OCI-LY3 (cell line): ENCODE measurements at regions not wholly inside any gene's neighbourhood (a gene's known extent, or its start where the extent isn't known, plus 50 kb on each side); places are given as distances from the start of the nearest gene placed in this dataset.

Experiments used
- EZH2phosphoT487 ChIP-seq: fragments of 200-600 bp; shearing (Covaris generic); IDR thresholded peaks from 2 replicates; pipeline ENCODE4 v1.6.1; 2018; ENCODE audit warnings: antibody characterized with exemption, mixed run types, low read depth
- TF ChIP-seq, protein P1 (sequence below): fragments of 200-600, 300-600 bp; sonication (generic); IDR thresholded peaks from 2 replicates; pipeline ENCODE4 v1.5.1; 2014; ENCODE audit warnings: antibody characterized with exemption, low read length, low read depth

DNA sequence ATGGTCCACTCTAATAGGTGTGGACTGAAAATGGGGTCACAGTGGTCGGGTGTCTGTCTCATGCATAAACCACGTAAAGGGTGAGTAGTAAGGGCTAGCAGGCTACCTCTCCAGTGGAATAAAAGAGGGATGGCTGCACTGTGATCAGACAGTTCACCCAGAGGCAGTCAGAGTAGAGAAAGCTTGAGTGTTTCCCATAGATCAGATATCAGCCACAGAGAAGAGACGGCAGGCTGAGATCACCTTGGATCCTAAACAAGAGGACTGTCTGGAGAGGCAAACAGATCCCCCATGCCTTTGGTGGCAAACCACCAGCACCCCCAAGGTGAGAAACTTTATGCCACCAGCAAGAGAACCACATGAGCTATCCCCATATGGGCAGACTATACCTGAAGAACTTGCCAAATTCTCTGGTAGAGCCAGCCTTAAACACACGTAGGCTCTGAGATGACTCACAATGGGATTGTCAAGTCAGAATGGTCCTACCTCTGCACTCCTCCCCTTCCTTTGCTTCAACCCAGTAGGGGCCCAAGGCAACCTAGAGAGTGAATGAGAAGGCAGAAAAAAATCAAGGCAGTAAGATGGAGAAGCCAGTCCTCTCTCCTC is 205.2 kb upstream of the MAP3K1 start:
- TF ChIP-seq, protein P1, sequence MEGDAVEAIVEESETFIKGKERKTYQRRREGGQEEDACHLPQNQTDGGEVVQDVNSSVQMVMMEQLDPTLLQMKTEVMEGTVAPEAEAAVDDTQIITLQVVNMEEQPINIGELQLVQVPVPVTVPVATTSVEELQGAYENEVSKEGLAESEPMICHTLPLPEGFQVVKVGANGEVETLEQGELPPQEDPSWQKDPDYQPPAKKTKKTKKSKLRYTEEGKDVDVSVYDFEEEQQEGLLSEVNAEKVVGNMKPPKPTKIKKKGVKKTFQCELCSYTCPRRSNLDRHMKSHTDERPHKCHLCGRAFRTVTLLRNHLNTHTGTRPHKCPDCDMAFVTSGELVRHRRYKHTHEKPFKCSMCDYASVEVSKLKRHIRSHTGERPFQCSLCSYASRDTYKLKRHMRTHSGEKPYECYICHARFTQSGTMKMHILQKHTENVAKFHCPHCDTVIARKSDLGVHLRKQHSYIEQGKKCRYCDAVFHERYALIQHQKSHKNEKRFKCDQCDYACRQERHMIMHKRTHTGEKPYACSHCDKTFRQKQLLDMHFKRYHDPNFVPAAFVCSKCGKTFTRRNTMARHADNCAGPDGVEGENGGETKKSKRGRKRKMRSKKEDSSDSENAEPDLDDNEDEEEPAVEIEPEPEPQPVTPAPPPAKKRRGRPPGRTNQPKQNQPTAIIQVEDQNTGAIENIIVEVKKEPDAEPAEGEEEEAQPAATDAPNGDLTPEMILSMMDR: no peak
- no peak for TF ChIP-seq EZH2phosphoT487
